K562 (cell line): ENCODE measurements at regions not wholly inside any gene's neighbourhood (a gene's known extent, or its start where the extent isn't known, plus 50 kb on each side); places are given as distances from the start of the nearest gene placed in this dataset.

Experiments used
- ATAC-seq: fragments of 200-7000 bp; cut with Tn5 transposase; 3 replicates; pipeline ENCODE4 v1.9.1; 2020; ENCODE audit warnings: moderate library complexity
- BruUV-seq: library from RNA; stranded (reverse); fragments of 400-500 nt; replicated peaks from 2 replicates; lab custom pipeline; 2021; lab: Mats Ljungman, UMichigan
- CTCF ChIA-PET: fragments of 300-600 bp; formaldehyde crosslinking; extraction: SDS; loops from one replicate; lab custom pipeline; 2021; ENCODE audit warnings: low intra/inter-chr PET ratio; lab: Yijun Ruan, JAX
- POLR2A ChIA-PET: fragments of 300-600, 350-650 bp; sonication (Branson Sonifier 250); formaldehyde crosslinking; extraction: SDS; loops from one replicate; lab custom pipeline; 2021; ENCODE audit warnings: antibody characterized with exemption, inconsistent platforms; lab: Yijun Ruan, JAX
- DNase-seq, 4 experiments: peaks; one replicate each; pipeline versions ENCODE4 v3.0.0 to v3.0.0-alpha.2; 2011 to 2018; ENCODE audit warnings: low spot score in 3 of 4, mixed read lengths in 3 of 4; ENCODE audit errors: extremely low read depth in 1 of 4
- FAIRE-seq: peaks from 2 replicates; lab custom pipeline; 2011; peaks lifted over from hg19 to GRCh38; lab: Jason Lieb, UNC
- H2AFZ ChIP-seq: 2 replicates; pipeline ENCODE4 v1.6.0; 2011; ENCODE audit warnings: low read depth, low read length, control low read depth, inconsistent platforms
- H3K27ac ChIP-seq: fragments of 200-600 bp; 3 replicates; pipeline ENCODE4 v1.8.0; 2011; ENCODE audit warnings: low read depth, mild to moderate bottlenecking, control low read depth, inconsistent platforms, low read length, moderate library complexity, mixed read lengths; ENCODE audit errors: extremely low read depth
- H3K27me3 ChIP-seq, 2 experiments: fragments of 300-600 bp in 1 of 2; 2 replicates in 1 of 2; 3 replicates in 1 of 2; pipeline versions ENCODE4 v1.6.0 to v1.8.0; 2011; ENCODE audit warnings: inconsistent platforms in 2 of 2, low read length in 2 of 2, mild to moderate bottlenecking in 1 of 2, mixed read lengths in 1 of 2, moderate library complexity in 1 of 2; ENCODE audit not compliant: control insufficient read depth in 2 of 2, insufficient read depth in 2 of 2
- H3K36me3 ChIP-seq: fragments of 300-600 bp; 3 replicates; pipeline ENCODE4 v1.8.0; 2011; ENCODE audit warnings: mild to moderate bottlenecking, low read length, inconsistent platforms; ENCODE audit not compliant: control insufficient read depth, insufficient read depth
- H3K4me1 ChIP-seq, 2 experiments: fragments of 200-600 bp in 1 of 2; replicated peaks in 1 of 2; 2 replicates in 1 of 2; 3 replicates in 1 of 2; pipeline versions ENCODE4 v1.5.1 to v1.8.0; 2011; ENCODE audit warnings: inconsistent platforms in 2 of 2, low read length in 2 of 2, mild to moderate bottlenecking in 1 of 2, mixed read lengths in 1 of 2, moderate library complexity in 1 of 2; ENCODE audit not compliant: control insufficient read depth in 2 of 2, insufficient read depth in 2 of 2
- H3K4me2 ChIP-seq: 2 replicates; pipeline ENCODE4 v1.6.1; 2011; ENCODE audit warnings: low read length, control low read depth, inconsistent platforms, mixed read lengths; ENCODE audit not compliant: insufficient read depth
- H3K4me3 ChIP-seq: fragments of 200-600 bp; sonication (generic), shearing (Covaris generic); 2 replicates; pipeline ENCODE4 v1.5.1; 2016; ENCODE audit warnings: control low read depth, inconsistent platforms
- H3K79me2 ChIP-seq: fragments of 200-600 bp; 3 replicates; pipeline ENCODE4 v1.8.0; 2011; ENCODE audit warnings: low read length, inconsistent platforms; ENCODE audit not compliant: control insufficient read depth, insufficient read depth
- H3K9ac ChIP-seq, 2 experiments: 2 replicates each; pipeline versions ENCODE4 v1.6.0 to v1.6.1; 2011; ENCODE audit warnings: low read depth in 2 of 2, low read length in 2 of 2, control low read depth in 1 of 2, inconsistent platforms in 1 of 2, mild to moderate bottlenecking in 1 of 2, mixed read lengths in 1 of 2; ENCODE audit not compliant: insufficient read depth in 1 of 2
- H3K9me1 ChIP-seq: one replicate; pipeline ENCODE4 v1.6.0; 2011; ENCODE audit warnings: inconsistent platforms, mild to moderate bottlenecking, low read length, moderate library complexity; ENCODE audit not compliant: control insufficient read depth, insufficient read depth
- H3K9me3 ChIP-seq: replicated peaks from 2 replicates; pipeline ENCODE4 v1.5.1; 2011; ENCODE audit warnings: low read depth, low read length, inconsistent platforms; ENCODE audit not compliant: control insufficient read depth, insufficient read depth
- H4K20me1 ChIP-seq: replicated peaks from 2 replicates; pipeline ENCODE4 v1.6.1; 2011; ENCODE audit warnings: low read length, inconsistent platforms, mixed read lengths; ENCODE audit not compliant: control insufficient read depth, insufficient read depth
- ETV6 ChIP-seq, 3 experiments: fragments of 150-350 bp in 1 of 3; sonication (generic) in 1 of 3; formaldehyde crosslinking in 1 of 3; IDR thresholded peaks; 2 replicates each; pipeline versions ENCODE4 v1.6.1 to v1.8.0; 2014 to 2022; ENCODE audit warnings: borderline replicate concordance in 2 of 3, low read depth in 2 of 3, antibody characterized with exemption in 1 of 3, low read length in 1 of 3, mild to moderate bottlenecking in 1 of 3, missing genetic modification reagents in 1 of 3
- KLF13 ChIP-seq: fragments of 450-650 bp; IDR thresholded peaks from 2 replicates; pipeline ENCODE4 v1.6.1; 2016; ENCODE audit warnings: missing genetic modification characterization, low read depth, mild to moderate bottlenecking, missing compliant biosample characterization, moderate library complexity, borderline replicate concordance
- RFX7 ChIP-seq: fragments of 250-450 bp; sonication (Bioruptor Pico); IDR thresholded peaks from 2 replicates; pipeline ENCODE4 v1.5.1; 2021; ENCODE audit warnings: mild to moderate bottlenecking
- ZNF347 ChIP-seq: fragments of 450-650 bp; formaldehyde crosslinking; IDR thresholded peaks from 2 replicates; pipeline ENCODE4 v1.4.0; 2020; ENCODE audit warnings: low read depth, mild to moderate bottlenecking, moderate library complexity
- WGBS: fragments of 100-300 bp; shearing (Covaris generic); methylation state at CpG from one replicate; pipeline ENCODE4 v1.1.6; 2016; ENCODE audit warnings: low coverage, mixed read lengths; ENCODE audit not compliant: insufficient coverage; ENCODE audit errors: missing lambda C conversion rate; 5-methylcytosine and 5-hydroxymethylcytosine counted together
- in situ Hi-C: fragments of 300-500 bp; cut with MboI; formaldehyde crosslinking; loops from 4 replicates; pipeline ENCODE4 v1.15.0; 2018; ENCODE audit warnings: inconsistent platforms, mixed read lengths
- intact Hi-C: fragments of 100-400 bp; cut with micrococcal nuclease; formaldehyde crosslinking; loops from 2 replicates; pipeline ENCODE4 v1.14.2; 2022
- TF ChIP-seq, protein P1 (sequence below): IDR thresholded peaks from 3 replicates; pipeline ENCODE4 v1.6.1; 2011; ENCODE audit warnings: borderline replicate concordance, mild to moderate bottlenecking, moderate library complexity; ENCODE audit not compliant: insufficient read length; ENCODE audit errors: extremely low read depth
- TF ChIP-seq, protein P2 (sequence below): fragments of 450-650 bp; IDR thresholded peaks from one replicate; pipeline ENCODE4 v1.6.1; 2018; ENCODE audit warnings: mild to moderate bottlenecking, moderate library complexity; ENCODE audit not compliant: partially characterized antibody

DNA sequence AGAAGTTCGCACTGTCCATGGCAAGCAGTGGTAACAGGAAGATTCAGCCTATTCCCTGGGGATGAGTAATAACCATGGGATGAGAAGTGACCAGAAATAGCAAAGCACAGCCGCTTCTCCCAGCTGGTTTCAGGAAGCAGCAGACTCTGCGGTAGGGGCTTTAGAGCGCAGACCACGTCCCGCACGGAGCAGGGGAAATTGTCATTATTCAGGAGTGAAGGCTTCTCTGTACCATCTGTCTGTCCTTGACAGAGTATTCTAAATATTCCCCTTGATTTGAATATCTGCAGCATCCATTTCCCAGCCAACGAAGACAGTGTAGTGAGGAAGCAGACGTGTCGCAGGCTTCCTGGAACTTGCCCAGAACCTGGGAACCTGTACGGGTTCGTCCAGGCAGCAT lies 159.6 kb downstream of the NXNL2 start:
- Histone ChIP-seq H3K4me3 (no peak overlapping the region), H3K4me2 (no peak overlapping the region), H3K4me1 (no peaks in the 10 kb centered on the region; a peak in 1 of 5 replicates), H4K20me1 (no peaks in the 10 kb centered on the region), H3K27me3 (peaks cover 0 to 15% of the 10 kb centered on the region in 2 experiments; a peak in 3 of 5 replicates), H3K36me3 (no peaks in the 10 kb centered on the region), H3K9me1 (no peaks in the 10 kb centered on the region), H3K9ac (no peak overlapping the region), H3K27ac (no peak overlapping the region), H2AFZ (no peak overlapping the region), H3K79me2 (no peaks in the 10 kb centered on the region), H3K9me3 (no peaks in the 10 kb centered on the region)
- 8% methylated on average over 8 of the region's 12 CpGs for WGBS
- TF ChIP-seq ETV6 (IDR thresholded peaks at IDR 0.05; ENCODE audit: borderline replicate concordance in 1 of 2, low read depth in 2 of 2, low read length in 1 of 2) = no peak
- TF ChIP-seq ETV6 (CRISPR knock-in tag; IDR thresholded peaks at IDR 0.05; ENCODE audit: borderline replicate concordance) = no peak
- TF ChIP-seq KLF13 (tag) = no peak
- TF ChIP-seq, protein P1, sequence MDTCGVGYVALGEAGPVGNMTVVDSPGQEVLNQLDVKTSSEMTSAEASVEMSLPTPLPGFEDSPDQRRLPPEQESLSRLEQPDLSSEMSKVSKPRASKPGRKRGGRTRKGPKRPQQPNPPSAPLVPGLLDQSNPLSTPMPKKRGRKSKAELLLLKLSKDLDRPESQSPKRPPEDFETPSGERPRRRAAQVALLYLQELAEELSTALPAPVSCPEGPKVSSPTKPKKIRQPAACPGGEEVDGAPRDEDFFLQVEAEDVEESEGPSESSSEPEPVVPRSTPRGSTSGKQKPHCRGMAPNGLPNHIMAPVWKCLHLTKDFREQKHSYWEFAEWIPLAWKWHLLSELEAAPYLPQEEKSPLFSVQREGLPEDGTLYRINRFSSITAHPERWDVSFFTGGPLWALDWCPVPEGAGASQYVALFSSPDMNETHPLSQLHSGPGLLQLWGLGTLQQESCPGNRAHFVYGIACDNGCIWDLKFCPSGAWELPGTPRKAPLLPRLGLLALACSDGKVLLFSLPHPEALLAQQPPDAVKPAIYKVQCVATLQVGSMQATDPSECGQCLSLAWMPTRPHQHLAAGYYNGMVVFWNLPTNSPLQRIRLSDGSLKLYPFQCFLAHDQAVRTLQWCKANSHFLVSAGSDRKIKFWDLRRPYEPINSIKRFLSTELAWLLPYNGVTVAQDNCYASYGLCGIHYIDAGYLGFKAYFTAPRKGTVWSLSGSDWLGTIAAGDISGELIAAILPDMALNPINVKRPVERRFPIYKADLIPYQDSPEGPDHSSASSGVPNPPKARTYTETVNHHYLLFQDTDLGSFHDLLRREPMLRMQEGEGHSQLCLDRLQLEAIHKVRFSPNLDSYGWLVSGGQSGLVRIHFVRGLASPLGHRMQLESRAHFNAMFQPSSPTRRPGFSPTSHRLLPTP = no peak
- TF ChIP-seq ZNF347 (CRISPR knock-in tag) = no peak
- no peak for TF ChIP-seq RFX7 (CRISPR knock-in tag)
- TF ChIP-seq, protein P2, sequence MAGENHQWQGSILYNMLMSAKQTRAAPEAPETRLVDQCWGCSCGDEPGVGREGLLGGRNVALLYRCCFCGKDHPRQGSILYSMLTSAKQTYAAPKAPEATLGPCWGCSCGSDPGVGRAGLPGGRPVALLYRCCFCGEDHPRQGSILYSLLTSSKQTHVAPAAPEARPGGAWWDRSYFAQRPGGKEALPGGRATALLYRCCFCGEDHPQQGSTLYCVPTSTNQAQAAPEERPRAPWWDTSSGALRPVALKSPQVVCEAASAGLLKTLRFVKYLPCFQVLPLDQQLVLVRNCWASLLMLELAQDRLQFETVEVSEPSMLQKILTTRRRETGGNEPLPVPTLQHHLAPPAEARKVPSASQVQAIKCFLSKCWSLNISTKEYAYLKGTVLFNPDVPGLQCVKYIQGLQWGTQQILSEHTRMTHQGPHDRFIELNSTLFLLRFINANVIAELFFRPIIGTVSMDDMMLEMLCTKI = no peak
- FAIRE-seq = no peak
- no peak for ATAC-seq
- in situ Hi-C loops (no loop called here), intact Hi-C loops (no loop called here)
- POLR2A ChIA-PET = no interaction called here
- DNase-seq = no peak
- CTCF ChIA-PET = no interaction called here
- BruUV-seq = no TSS peak
